Keratinocyte (primary cell): ENCODE measurements at regions not wholly inside any gene's neighbourhood (a gene's known extent, or its start where the extent isn't known, plus 50 kb on each side); places are given as distances from the start of the nearest gene placed in this dataset.

ENCODE experiments used
- DNase-seq: peaks from one replicate; pipeline ENCODE4 v3.0.0-alpha.2; 2011; ENCODE audit warnings: low read depth, missing footprints, low spot score
- FAIRE-seq: peaks from 2 replicates; lab custom pipeline; 2011; peaks lifted over from hg19 to GRCh38; lab: Jason Lieb, UNC
- H2AFZ ChIP-seq: 2 replicates; pipeline ENCODE4 v1.6.0; 2012; ENCODE audit warnings: low read length, control low read depth, inconsistent platforms; ENCODE audit not compliant: control insufficient read depth
- H3K27ac ChIP-seq: 2 replicates; pipeline ENCODE4 v1.5.1; 2011; ENCODE audit warnings: low read length; ENCODE audit not compliant: control insufficient read depth, insufficient read depth
- H3K27me3 ChIP-seq: 3 replicates; pipeline ENCODE4 v1.6.0; 2011; ENCODE audit warnings: low read length; ENCODE audit not compliant: control insufficient read depth, insufficient read depth; ENCODE audit errors: extremely low read depth
- H3K36me3 ChIP-seq, 2 experiments: 2 replicates in 1 of 2; 3 replicates in 1 of 2; pipeline ENCODE4 v1.5.1; 2011; ENCODE audit warnings: low read length in 2 of 2, mild to moderate bottlenecking in 1 of 2; ENCODE audit not compliant: control insufficient read depth in 2 of 2, insufficient read depth in 2 of 2; ENCODE audit errors: extremely low read depth in 1 of 2
- H3K4me1 ChIP-seq: 3 replicates; pipeline ENCODE4 v1.5.1; 2011; ENCODE audit warnings: low read length; ENCODE audit not compliant: control insufficient read depth, insufficient read depth; ENCODE audit errors: extremely low read depth
- H3K4me2 ChIP-seq: 3 replicates; pipeline ENCODE4 v1.6.0; 2011; ENCODE audit warnings: low read depth, low read length; ENCODE audit not compliant: control insufficient read depth, insufficient read depth; ENCODE audit errors: extremely low read depth
- H3K4me3 ChIP-seq, 3 experiments: fragments of 200-600 bp in 1 of 3; sonication (generic) in 1 of 3; 2 replicates in 2 of 3; 3 replicates in 1 of 3; pipeline ENCODE4 v1.5.1; 2011 to 2016; ENCODE audit warnings: low read length in 3 of 3, mild to moderate bottlenecking in 3 of 3, control low read depth in 2 of 3, inconsistent platforms in 1 of 3, low read depth in 1 of 3, mixed read lengths in 1 of 3, mixed run types in 1 of 3, moderate library complexity in 1 of 3; ENCODE audit not compliant: control insufficient read depth in 2 of 3, insufficient read depth in 2 of 3; ENCODE audit errors: extremely low read depth in 1 of 3
- H3K79me2 ChIP-seq: 2 replicates; pipeline ENCODE4 v1.6.0; 2012; ENCODE audit warnings: low read length; ENCODE audit not compliant: control insufficient read depth, insufficient read depth
- H3K9ac ChIP-seq: 3 replicates; pipeline ENCODE4 v1.6.0; 2011; ENCODE audit warnings: low read length; ENCODE audit not compliant: control insufficient read depth, insufficient read depth; ENCODE audit errors: extremely low read depth
- H3K9me1 ChIP-seq: 3 replicates; pipeline ENCODE4 v1.6.0; 2011; ENCODE audit warnings: low read length; ENCODE audit not compliant: control insufficient read depth, insufficient read depth; ENCODE audit errors: extremely low read depth
- H3K9me3 ChIP-seq: 2 replicates; pipeline ENCODE4 v1.5.1; 2012; ENCODE audit warnings: low read depth, low read length; ENCODE audit not compliant: control insufficient read depth
- H4K20me1 ChIP-seq: 3 replicates; pipeline ENCODE4 v1.6.0; 2011; ENCODE audit warnings: low read length; ENCODE audit not compliant: control insufficient read depth, insufficient read depth; ENCODE audit errors: extremely low read depth
- EZH2 ChIP-seq: IDR thresholded peaks from one replicate; pipeline ENCODE4 v1.6.1; 2012; ENCODE audit warnings: inconsistent platforms, mild to moderate bottlenecking, low read length, moderate library complexity
- dilution Hi-C: fragments of 300-500 bp; cut with MboI; formaldehyde crosslinking; loops from one replicate; pipeline ENCODE4 v1.7.0; 2020; ENCODE audit warnings: low sequenced_read_pairs; ENCODE audit not compliant: extremely low pct_ligation_motif_present
- TF ChIP-seq, protein P1 (sequence below), 3 experiments: IDR thresholded peaks in 1 of 3; conservative IDR thresholded peaks in 1 of 3; optimal IDR thresholded peaks in 1 of 3; 2 replicates in 2 of 3; 3 replicates in 1 of 3; pipeline versions ENCODE3 to v1.5.1; 2011; ENCODE audit warnings: low read length in 3 of 3, mild to moderate bottlenecking in 3 of 3, moderate library complexity in 2 of 3, control low read depth in 1 of 3, inconsistent platforms in 1 of 3; ENCODE audit not compliant: insufficient read depth in 2 of 3; ENCODE audit errors: extremely low read depth in 1 of 3

DNA sequence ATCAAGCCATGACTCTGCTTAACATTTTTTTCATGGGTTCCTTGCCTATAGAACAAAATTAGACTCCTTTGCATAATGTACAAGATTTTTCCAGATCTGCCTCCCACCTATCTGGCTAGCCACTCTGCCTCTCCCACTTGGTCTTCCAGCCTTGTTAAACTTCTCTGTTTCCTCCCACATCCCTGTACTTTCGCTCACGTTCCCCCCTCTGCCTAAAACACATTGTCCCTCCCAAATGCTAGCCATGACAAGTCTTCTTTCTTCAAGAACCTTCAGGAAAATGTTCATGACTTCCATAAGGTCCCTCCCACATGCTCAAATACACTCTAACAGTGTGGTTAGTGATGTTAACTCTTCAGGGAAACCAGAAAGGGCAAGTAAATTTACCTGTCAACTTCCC, 214.6 kb downstream of the ADGRA3 start:
- Histone ChIP-seq H3K27me3 (no peaks in the 10 kb centered on the region), H2AFZ (no peak overlapping the region), H3K4me1 (no peaks in the 10 kb centered on the region), H3K4me2 (no peak overlapping the region), H3K36me3 (no peaks in the 10 kb centered on the region), H4K20me1 (no peaks in the 10 kb centered on the region), H3K79me2 (no peaks in the 10 kb centered on the region), H3K4me3 (no peak overlapping the region), H3K27ac (no peak overlapping the region), H3K9me1 (no peaks in the 10 kb centered on the region), H3K9me3 (no peaks in the 10 kb centered on the region), H3K9ac (no peak overlapping the region)
- DNase-seq (no peak), FAIRE-seq (no peak)
- TF ChIP-seq, protein P1, sequence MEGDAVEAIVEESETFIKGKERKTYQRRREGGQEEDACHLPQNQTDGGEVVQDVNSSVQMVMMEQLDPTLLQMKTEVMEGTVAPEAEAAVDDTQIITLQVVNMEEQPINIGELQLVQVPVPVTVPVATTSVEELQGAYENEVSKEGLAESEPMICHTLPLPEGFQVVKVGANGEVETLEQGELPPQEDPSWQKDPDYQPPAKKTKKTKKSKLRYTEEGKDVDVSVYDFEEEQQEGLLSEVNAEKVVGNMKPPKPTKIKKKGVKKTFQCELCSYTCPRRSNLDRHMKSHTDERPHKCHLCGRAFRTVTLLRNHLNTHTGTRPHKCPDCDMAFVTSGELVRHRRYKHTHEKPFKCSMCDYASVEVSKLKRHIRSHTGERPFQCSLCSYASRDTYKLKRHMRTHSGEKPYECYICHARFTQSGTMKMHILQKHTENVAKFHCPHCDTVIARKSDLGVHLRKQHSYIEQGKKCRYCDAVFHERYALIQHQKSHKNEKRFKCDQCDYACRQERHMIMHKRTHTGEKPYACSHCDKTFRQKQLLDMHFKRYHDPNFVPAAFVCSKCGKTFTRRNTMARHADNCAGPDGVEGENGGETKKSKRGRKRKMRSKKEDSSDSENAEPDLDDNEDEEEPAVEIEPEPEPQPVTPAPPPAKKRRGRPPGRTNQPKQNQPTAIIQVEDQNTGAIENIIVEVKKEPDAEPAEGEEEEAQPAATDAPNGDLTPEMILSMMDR (optimal IDR thresholded peaks at IDR 0.05 in 1 of 3, IDR thresholded peaks at IDR 0.05 in 1 of 3, conservative IDR thresholded peaks at IDR 0.05 in 1 of 3; ENCODE audit: extremely low read depth in 1 of 3, insufficient read depth in 2 of 3, low read length in 3 of 3) = no peak
- TF ChIP-seq EZH2 = no peak
- dilution Hi-C loops = no loop called here

DNA sequence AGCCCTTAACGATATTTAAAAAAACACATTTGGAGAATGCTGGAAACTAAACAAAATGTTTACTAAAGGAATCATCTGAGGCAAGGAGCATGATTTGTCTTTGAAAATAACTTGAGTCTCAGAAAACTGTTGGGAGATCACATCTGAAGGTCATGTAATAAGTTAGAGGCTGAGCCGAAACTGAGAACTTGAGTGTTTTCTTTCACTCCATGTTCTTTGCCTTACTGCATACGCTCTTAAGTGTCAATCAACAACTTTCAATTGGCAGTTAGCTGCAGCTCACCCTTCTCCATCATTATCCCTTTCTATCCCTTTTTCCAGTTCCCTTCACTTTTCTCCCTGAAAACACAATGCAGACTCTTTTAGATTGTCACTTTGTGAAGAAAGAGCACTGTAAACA, 216.2 kb downstream of the ADGRA3 start:
- H3K27ac ChIP-seq = no peak overlapping the region
- dilution Hi-C loops = no loop called here
- DNase-seq (no peak), FAIRE-seq (no peak)
- no peak overlapping the region for H2AFZ ChIP-seq
- H3K79me2 ChIP-seq = no peaks in the 10 kb centered on the region
- no peaks in the 10 kb centered on the region for H3K36me3 ChIP-seq
- H3K9ac ChIP-seq = no peak overlapping the region
- H3K4me3 ChIP-seq = no peak overlapping the region
- no peaks in the 10 kb centered on the region for H3K9me3 ChIP-seq
- H3K9me1 ChIP-seq = no peaks in the 10 kb centered on the region
- TF ChIP-seq EZH2 = no peak
- TF ChIP-seq, protein P1 (optimal IDR thresholded peaks at IDR 0.05 in 1 of 3, IDR thresholded peaks at IDR 0.05 in 1 of 3, conservative IDR thresholded peaks at IDR 0.05 in 1 of 3; ENCODE audit: extremely low read depth in 1 of 3, insufficient read depth in 2 of 3, low read length in 3 of 3) = no peak
- H4K20me1 ChIP-seq = no peaks in the 10 kb centered on the region
- H3K27me3 ChIP-seq = no peaks in the 10 kb centered on the region
- no peaks in the 10 kb centered on the region for H3K4me1 ChIP-seq
- H3K4me2 ChIP-seq = no peak overlapping the region
